ENCODE measurements at regions not wholly inside any gene's neighbourhood (a gene's known extent, or its start where the extent isn't known, plus 50 kb on each side); places are given as distances from the start of the nearest gene placed in this dataset.

DNA sequence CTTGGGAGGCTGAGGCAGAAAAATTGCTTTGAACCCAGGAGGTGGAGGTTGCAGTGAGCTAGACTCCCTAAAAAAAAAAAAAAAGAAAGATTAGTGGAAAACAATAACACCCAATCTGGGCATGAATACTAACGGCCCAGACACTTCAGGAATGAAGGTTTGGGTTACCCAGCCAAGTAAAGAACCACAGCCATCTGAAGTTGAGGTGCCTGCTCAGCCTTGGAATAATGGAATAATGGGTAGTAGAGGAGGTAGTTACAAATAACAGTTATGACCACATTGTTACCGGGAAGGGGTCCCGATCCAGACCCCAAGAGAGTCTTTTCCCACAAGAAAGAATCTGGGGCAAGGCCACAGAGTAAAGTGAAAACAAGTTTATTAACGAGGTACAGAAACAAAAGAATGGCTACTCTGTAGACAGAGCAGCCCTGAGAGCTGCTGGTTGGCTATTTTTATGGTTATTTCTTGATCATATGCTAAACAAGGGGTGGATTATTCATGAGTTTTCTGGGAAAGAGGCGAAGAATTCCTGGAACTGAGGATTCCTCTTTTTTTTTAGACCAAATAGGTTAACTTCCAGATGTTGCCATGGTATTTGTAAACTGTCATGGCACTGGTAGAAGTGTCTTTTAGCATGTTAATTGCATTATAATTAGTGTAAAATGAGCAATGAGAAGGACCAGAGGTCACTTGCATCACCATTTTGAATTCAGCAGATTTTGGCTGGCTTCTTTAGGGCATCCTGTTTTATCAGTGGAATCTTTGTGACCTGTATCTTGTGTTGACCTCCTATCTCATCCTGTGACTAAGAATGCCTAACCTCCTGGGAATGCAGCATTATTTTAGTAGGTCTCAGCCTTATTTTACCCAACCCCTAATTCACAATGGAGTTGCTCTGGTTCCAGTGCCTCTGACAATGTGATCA, 96.2 kb upstream of the HAAO start:
- DNase-seq (ENCODE audit: low read depth in 2 of 3, low spot score in 2 of 3) = no peak

DNA sequence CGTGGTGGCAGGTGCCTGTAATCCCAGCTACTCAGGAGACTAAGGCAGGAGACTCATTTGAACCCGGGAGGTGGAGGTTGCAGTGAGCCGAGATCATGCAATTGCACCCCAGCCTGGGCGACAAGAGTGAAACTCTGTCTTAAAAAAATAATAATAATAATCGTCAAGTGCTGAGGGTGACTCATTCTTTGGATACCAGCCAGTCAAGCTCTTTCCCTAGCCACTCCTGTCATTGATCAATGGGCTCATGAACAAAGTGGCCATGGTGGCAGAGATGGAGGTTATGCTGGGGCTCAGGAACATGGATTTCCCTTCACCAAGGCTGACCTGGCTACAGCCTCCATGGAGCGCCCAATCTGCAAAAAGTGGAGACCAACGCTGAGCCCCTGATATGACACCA, 94.5 kb upstream of the HAAO start:
- DNase-seq (ENCODE audit: low read depth in 2 of 3, low spot score in 2 of 3) = no peak

DNA sequence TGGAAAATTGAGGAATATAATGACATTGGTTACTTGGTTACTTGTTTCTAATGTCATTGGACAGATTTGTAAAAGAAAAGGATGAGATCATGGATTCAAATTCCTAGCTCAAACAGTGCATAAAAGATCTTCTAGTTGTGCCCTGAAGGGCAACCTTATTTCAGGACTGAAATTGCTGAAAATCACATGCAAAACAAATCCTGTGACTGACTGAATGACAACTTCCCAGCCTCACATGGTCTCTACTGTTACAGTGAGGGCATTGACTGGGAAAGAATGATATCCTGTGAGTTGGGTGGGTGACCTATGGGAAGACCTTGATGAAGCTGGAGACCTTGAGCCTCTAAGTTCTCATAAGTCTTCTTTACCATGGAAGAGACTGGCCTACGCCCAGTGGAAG, 90.4 kb upstream of the HAAO start:
- no peak for DNase-seq (ENCODE audit: low read depth in 2 of 3, low spot score in 2 of 3)

DNA sequence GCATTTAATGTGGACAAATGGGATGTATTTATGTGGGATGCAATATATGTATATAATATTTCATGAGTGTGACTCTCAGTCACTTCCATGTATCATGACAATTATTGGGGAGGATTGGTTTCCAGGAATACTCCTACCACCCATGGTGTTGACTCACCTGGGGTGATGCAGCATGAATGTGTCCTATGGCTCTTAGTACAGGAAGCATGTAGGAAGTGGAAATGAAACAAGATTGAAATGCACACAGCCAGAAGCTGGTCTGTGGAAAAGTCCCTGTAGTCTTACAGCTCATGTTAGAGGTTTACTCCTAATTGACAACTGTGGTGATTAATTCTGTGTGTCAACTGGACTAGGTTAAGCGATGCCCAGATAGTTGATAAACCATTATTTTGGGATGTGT, 89.3 kb upstream of the HAAO start:
- DNase-seq (ENCODE audit: low read depth in 2 of 3, low spot score in 2 of 3) = no peak

DNA sequence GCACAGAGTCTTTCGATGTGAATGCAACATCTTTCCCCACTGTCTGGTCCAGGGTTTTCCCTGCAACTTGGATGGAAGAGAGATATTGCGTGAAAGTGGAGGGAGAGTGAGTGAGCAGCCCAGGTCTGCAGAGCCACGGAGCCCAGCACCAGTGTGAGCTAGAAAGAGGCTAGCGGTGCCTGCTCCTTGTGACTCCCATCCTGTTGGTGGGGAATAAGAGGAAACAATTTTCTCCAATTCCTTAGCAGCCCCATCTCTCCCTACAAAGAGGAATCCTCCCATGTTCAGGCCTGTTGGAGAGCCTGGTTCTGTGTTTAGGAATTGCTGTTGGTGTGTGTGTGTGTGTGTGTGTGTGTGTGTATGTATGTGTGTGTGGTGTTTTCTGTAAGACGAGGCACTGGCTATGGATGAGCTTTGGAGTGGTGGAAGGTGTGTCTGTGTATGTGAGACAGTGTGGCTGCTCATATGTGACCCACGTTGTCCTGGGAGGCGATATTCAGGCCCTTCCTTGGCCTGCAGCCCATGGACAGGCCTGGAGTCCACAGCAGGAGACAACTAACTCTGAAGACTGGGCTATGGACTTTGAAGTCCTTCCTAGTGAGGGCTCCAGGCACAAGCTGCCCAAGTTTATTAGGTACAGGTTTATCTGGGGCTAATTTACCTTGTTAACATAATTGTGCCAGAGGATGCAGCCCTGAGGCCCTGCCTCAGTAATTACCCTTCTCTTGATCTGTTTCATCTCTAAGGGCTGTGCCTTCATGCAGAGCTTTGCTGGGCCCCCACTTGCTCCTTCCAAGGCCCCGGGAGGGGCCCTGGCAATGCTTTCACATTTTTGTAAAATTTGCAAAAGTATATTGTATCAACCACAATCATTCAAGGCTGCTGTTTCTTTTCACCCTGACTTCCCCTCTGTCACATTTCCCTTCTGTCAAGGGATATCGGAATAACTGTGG, 88.6 kb upstream of the HAAO start:
- DNase-seq (ENCODE audit: low read depth in 2 of 3, low spot score in 2 of 3) = no peak

DNA sequence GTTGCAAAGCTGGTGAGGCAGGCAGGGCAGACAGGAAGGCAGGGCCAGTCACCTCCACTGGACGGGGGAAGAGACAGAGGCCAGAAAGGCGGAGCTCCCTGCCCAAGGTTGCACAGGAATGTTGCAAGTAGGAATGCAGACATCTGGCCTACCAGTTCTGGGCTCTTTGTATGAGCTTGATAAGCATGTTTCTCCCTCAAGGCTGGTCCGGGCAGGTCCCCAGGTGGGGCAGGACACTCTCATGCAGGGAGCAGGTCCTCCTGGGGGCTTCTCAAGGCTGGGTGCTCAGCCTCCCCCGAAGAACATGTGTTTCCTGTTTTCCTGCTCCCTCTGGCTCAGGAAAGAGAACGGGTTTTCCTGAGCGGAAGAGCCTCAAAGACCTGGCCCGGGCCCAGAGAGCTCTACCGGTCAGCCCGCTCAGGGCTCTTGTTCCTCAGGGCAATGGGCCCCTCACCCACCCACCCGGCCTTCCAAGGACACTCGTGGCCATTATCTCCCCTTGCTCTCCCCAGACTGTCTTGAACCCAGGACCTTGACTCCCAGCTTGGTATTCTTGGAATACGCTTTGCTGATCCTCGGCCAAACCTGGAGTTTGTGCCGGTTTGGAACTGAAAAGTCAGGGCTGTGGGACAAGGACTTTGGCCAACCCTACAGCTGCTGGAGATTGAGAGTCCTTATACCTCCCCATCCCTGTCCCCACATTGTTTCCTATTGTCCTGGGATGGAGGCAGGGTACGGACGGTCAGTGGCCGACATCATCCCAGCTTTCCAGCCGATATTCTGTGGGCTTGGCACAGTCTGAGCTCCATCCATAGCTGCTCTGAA, 87.7 kb upstream of the HAAO start:
- DNase-seq (ENCODE audit: low read depth in 2 of 3, low spot score in 2 of 3) = no peak

DNA sequence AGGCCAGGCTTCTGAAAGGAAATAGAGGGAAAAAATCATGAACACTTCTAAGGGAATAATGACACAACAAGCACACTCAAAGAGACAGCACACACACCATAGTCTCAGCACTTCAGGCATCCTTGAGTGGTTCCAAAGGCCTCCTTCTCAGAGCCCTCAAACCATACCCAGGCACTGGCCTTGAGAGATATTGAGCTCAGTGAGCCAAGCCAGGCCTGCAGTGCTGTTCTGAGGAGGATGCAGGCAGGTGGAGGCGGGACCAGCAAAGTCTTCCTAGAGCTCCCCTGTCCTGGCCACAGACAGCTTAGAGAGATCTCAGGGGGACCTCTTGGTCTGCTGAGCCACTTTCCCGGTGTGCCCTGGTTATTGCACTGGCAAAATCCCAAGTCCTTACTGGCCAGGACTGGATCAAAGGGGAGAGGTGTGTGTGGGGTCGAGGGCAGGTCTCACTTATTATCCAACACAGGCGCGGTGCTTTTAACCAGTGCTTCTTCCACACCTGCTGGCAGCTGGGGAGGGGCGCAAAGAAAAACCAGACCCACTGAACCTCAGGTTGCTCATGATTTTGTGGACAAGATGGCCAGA, 86.8 kb upstream of the HAAO start:
- no peak for DNase-seq (ENCODE audit: low read depth in 2 of 3, low spot score in 2 of 3)

DNA sequence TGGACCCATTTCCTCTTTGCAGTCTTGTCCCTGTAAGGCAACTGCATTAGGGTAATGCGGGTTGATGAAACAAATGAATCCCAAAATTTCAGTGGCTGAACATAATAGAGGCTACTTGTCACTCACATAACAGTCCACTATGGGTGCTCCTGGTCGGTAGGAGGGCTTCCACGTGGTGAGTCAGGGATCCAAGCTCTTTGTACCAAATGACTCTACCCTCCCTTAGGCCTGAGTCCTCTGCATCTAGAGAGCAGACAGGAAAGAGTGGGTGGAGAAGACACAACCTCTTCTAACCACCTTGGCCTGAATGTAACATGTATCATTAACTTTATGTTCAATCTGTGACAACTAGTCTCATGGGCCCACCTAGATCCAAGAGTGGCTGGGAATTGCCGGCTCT, 86.2 kb upstream of the HAAO start:
- DNase-seq (ENCODE audit: low read depth in 2 of 3, low spot score in 2 of 3) = no peak

DNA sequence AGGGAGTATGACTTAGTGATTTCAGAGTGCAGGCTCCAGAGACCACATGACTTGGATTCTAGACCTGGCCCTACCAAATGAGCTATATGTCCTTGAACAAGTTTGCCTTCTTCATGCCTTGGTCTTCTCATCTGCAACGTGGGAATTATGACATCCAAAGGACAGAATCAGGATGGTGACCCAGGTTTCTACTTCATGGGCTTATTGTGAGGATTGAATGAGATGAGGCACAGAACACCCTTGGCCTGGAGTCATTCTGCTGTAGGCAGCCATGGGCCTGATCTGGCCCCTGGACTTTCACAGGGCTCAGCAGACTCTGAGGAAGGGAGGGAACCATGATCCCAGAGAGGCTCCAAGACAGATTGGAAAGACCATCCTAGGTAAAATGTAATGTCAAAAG, 85.6 kb upstream of the HAAO start:
- no peak for DNase-seq (ENCODE audit: low read depth in 2 of 3, low spot score in 2 of 3)

DNA sequence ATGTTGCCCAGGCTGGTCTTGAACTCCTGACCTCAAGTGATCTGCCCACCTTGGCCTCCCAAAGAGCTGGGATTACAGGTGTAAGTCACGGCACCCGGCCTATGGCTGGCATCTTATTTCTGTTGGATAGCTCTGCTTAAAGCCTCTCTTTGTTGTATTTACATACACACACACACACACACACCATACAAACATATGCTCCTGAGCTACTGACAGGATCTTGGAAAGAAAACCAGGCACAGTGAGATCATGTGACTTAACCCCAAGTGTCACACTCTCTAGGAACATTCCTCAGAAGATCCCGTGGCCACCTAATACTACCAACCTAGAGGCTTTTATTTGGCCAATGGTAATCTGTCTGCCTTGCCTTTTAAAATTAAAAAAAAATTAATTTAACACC, 85.1 kb upstream of the HAAO start:
- DNase-seq (ENCODE audit: low read depth in 2 of 3, low spot score in 2 of 3) = no peak

DNA sequence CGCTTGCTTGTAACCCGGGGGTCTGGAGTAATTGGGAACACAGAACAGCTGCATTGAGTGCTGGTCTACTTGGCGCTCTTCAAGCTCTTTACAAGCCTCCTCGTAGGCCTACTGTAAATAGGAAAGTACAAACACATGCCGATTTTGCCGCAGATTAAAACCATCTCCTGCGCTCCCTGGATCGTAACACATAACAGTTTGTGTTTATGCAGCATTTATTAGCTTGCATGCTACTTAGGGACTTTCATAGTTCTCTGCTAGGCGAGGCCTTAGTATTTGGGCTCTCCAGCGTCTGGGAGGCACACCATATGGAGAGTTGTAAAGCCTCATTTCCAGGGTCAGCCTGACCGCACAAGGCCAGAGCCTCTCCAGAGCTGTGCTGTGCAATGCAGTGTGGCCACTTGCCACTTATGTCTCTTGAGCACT, 84.0 kb upstream of the HAAO start:
- DNase-seq (ENCODE audit: low read depth in 2 of 3, low spot score in 2 of 3) = no peak

DNA sequence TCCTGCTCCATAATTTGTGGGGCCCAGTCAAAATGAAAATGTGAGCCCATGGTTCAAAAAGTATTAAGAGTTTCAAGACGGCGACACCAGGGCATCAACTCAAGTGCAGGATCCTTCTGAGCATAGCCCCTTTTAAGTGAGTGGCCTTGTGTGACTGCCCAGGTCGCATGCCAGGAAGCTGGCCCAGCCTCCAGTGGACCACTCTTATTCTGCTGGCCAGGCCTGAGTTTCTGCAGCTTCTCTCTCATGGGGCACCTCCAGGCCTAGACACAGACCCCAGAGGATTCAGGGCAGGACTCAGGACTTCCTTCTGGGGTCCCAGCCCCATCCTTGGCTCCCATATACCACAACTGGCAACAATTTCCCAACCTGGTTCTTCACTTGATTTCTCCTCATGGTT, 83.5 kb upstream of the HAAO start:
- no peak for DNase-seq (ENCODE audit: low read depth in 2 of 3, low spot score in 2 of 3)

DNA sequence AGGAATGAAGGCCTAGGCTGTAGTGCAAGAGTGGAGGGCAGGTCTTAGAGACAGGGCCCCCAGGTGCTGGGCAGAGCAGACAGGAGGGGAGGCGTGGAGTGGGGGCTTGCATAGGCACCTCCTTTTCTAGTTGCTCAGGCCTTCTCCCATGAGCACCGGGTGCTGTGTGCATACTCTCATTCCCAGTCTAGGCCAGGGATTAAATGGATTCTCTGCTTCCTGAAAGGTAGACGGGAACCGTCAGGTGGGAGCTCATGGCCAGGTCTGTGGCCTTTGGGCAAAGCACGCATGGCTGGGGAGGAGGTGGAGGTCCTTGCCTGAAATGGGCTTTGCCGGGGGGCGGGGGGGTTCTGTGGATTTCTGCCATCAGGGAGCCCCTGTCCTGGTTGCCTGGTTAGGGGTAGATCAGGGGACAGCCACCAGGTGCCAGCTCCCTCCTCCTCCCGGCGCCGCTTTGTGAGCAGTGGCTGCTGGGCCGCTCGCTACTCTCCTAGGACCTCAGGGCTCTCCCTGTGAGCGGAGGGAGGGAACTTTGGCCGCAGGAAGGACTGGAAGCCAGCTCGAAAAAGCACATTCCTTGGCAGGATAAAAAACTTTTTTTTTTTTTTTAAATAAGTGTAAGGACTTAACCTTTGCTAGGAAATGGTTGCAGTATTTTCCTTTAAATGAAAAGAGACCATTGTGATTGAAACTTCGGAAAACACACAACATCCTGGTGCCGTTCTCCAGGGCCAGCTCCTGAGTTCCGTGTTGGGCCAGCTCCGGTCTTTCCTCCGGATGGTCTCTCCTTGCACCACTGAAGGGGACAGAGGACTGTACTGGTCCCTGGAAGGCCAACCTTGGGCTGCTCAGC, 82.8 kb upstream of the HAAO start:
- no peak for DNase-seq (ENCODE audit: low read depth in 2 of 3, low spot score in 2 of 3)

DNA sequence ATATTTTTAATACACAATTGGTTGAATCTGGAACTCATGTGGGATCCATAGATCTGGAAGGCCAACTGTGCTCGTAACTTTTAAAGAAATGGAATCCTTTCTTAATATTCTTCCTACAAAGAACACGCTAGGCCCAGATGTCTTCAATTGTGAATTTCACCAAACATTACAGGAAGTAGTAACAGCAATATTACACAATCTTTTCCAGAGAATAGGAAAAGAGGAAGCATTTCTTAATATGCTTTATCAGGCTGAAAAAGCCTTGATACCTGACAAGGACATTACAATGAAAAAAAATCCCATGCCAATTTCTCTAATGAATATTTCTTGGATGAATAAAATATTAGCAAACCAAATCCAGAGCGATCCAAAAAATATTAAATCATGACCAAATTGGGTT, 80.3 kb upstream of the HAAO start:
- DNase-seq (ENCODE audit: low read depth in 2 of 3, low spot score in 2 of 3) = no peak

DNA sequence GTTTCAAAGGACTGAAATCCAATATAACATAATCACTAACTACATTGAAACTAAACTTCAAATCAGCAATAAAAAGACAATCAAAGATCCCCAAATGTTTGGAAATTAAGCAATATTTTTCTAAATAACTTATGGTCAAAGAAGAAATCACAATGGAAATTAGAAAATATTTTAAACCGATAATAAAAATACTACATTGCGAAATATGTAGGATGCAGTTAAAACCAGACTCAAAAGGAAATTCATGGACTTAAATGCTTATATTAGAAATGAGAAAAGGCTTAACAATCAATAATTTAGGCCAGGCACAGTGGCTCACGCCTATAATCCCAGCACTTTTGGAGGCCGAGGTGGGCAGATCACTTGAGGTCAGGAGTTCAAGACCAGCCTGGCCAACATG, 79.0 kb upstream of the HAAO start:
- no peak for DNase-seq (ENCODE audit: low read depth in 2 of 3, low spot score in 2 of 3)

DNA sequence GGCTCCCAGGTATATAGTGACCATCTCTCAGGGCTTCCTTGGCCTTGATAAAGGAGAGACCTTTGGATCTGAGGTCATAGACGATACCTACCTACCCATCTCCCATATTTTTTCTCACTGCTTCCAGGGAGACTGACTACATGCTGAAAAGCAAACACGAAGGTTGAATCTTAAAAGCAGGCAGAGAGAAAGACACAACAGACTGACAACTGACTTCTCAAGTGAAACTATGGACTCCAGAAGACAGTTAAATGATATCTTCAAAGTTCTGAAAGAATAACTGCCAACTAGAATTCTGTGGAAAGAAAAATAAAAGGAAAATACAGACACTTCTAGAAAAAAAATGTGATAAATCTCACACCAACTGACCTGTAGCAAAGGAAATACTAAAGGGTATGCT, 76.5 kb upstream of the HAAO start:
- DNase-seq (ENCODE audit: low read depth in 2 of 3, low spot score in 2 of 3) = peak in 1 of 3 donors; percentile 45

DNA sequence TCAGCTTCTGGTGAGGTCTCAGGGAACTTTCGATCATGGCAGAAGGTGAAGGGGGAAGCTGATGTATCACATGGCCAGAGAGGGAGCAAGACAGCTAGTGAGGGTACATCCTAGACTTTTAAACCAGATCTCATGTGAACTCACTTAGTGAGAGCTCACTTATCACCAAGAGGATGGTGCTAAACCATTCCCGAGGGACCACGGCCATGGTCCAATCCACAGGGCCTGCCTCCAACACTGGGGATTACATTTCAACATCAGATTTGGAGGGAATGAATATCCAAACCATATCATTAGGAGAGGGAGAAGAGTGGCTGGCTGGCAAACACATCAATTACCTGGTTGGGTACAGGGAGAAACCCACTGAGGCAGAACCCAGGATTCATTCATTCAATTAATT, 75.7 kb upstream of the HAAO start:
- DNase-seq (ENCODE audit: low read depth in 2 of 3, low spot score in 2 of 3) = no peak

DNA sequence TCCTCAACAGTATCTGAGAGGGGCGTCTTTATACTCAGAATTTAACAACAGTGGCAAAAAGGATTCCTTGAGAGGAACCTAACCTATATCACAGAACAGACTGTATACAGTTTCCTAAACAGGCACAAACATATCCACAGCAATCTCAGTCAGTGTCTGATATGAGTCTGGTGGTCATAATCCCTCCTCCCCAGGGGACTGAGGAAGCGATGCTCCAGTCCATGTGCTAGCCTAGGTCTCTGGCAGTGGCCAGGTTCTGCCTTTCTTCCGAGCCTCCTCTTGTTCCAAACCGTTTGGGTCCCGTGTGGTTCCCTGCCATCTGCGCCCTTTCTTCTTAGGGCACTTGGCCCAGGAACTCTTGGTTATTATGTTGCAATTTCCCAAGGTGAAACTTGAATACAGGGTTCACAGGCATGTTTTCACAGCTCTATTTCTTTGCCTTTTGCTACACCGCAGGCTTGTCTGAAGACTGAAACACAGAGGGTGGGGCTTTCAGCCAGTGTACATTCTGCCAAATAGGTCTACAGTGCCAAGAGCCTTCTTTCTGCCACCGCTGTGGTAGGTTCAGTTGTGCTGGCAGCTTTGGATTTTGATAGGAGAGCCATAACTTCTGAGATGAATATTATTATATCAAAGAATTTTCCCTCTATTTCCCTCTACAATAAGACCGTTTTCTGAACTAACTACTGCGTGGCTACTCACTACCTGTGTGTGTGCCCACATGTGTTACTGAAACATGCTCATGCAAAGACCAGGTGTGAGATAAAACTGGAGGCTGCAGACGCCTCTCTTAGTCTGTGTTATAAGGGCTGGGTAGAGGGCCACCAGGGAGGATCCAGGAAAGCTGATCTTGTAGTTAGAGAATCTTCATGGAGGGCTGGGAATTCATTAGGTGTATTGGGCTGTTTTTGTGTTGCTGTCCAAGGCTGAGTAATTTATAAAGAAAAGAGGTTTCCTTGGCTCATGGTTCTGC, 75.0 kb upstream of the HAAO start:
- no peak for DNase-seq (ENCODE audit: low read depth in 2 of 3, low spot score in 2 of 3)

Data from hematopoietic multipotent progenitor cell (in vitro differentiated cells).